OCI-LY3 (cell line): ENCODE measurements at regions not wholly inside any gene's neighbourhood (a gene's known extent, or its start where the extent isn't known, plus 50 kb on each side); places are given as distances from the start of the nearest gene placed in this dataset.

Source experiments
- H2AFZ ChIP-seq: fragments of 200-600, 300-600 bp; shearing (Covaris generic); 2 replicates; pipeline ENCODE4 v1.6.0; 2014; ENCODE audit warnings: antibody characterized with exemption, low read depth, low read length
- H3K27ac ChIP-seq: fragments of 200-600, 300-600 bp; sonication (generic); 2 replicates; pipeline ENCODE4 v1.5.1; 2014; ENCODE audit warnings: mild to moderate bottlenecking, low read length, moderate library complexity, mixed read lengths
- H3K27me3 ChIP-seq: fragments of 200-600, 300-600 bp; sonication (generic); 2 replicates; pipeline ENCODE4 v1.6.1; 2014; ENCODE audit warnings: low read depth, low read length, mixed read lengths
- H3K36me3 ChIP-seq: fragments of 200-600, 300-600 bp; sonication (generic); replicated peaks from 2 replicates; pipeline ENCODE3; 2014; ENCODE audit warnings: low read depth, low read length, mixed read lengths
- H3K4me1 ChIP-seq: fragments of 300-600, 200-600 bp; sonication (generic); 2 replicates; pipeline ENCODE4 v1.6.1; 2014; ENCODE audit warnings: low read length, mixed read lengths
- H3K4me2 ChIP-seq: fragments of 200-600, 300-600 bp; sonication (generic); 2 replicates; pipeline ENCODE4 v1.6.1; 2014; ENCODE audit warnings: low read length, mixed read lengths
- H3K4me3 ChIP-seq: fragments of 300-600, 200-600 bp; sonication (generic); 2 replicates; pipeline ENCODE4 v1.5.1; 2014; ENCODE audit warnings: antibody characterized with exemption, mild to moderate bottlenecking, low read length, moderate library complexity
- H3K79me2 ChIP-seq: fragments of 300-600, 200-600 bp; shearing (Covaris generic); 2 replicates; pipeline ENCODE4 v1.6.1; 2014; ENCODE audit warnings: mild to moderate bottlenecking, low read length, mixed read lengths
- H3K9ac ChIP-seq: fragments of 300-600, 200-600 bp; shearing (Covaris generic); 2 replicates; pipeline ENCODE4 v1.6.0; 2014; ENCODE audit warnings: mild to moderate bottlenecking, low read length, moderate library complexity
- H3K9me3 ChIP-seq: fragments of 200-600, 300-600 bp; shearing (Covaris generic); 2 replicates; pipeline ENCODE4 v1.6.1; 2014; ENCODE audit warnings: low read length, mixed read lengths; ENCODE audit not compliant: insufficient read depth
- H4K20me1 ChIP-seq: fragments of 200-600, 300-600 bp; sonication (generic); 2 replicates; pipeline ENCODE4 v1.6.1; 2016; ENCODE audit warnings: low read length, mixed read lengths; ENCODE audit not compliant: insufficient read depth
- EZH2phosphoT487 ChIP-seq: fragments of 200-600 bp; shearing (Covaris generic); IDR thresholded peaks from 2 replicates; pipeline ENCODE4 v1.6.1; 2018; ENCODE audit warnings: antibody characterized with exemption, mixed run types, low read depth
- TF ChIP-seq, protein P1 (sequence below): fragments of 200-600, 300-600 bp; sonication (generic); IDR thresholded peaks from 2 replicates; pipeline ENCODE4 v1.5.1; 2014; ENCODE audit warnings: antibody characterized with exemption, low read length, low read depth

DNA sequence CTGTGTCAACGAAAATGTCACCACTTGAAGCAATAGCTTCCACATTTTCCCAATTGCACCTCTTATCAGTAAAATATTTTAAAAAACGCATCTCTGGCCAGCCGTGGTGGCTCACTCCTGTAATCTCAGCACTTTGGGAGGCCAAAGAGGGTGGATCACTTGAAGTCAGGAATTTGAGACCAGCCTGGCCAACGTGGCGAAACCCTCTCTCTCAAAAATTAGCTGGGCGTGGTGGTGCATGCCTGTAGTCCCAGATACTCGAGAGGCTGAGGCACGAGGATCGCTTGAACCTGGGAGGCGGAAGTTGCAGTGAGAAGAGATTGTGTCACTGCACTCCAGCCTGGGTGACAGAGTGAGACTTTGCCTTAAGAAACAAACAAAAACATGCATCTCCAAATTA, 210.1 kb upstream of the CHD1 start:
- Histone ChIP-seq H3K9ac (no peak overlapping the region), H3K27ac (no peak overlapping the region), H3K27me3 (no peaks in the 10 kb centered on the region), H3K4me3 (no peak overlapping the region), H3K36me3 (no peaks in the 10 kb centered on the region), H2AFZ (no peak overlapping the region), H3K4me2 (no peak overlapping the region), H3K9me3 (no peaks in the 10 kb centered on the region), H3K4me1 (no peaks in the 10 kb centered on the region), H4K20me1 (no peaks in the 10 kb centered on the region), H3K79me2 (no peaks in the 10 kb centered on the region)
- TF ChIP-seq, protein P1, sequence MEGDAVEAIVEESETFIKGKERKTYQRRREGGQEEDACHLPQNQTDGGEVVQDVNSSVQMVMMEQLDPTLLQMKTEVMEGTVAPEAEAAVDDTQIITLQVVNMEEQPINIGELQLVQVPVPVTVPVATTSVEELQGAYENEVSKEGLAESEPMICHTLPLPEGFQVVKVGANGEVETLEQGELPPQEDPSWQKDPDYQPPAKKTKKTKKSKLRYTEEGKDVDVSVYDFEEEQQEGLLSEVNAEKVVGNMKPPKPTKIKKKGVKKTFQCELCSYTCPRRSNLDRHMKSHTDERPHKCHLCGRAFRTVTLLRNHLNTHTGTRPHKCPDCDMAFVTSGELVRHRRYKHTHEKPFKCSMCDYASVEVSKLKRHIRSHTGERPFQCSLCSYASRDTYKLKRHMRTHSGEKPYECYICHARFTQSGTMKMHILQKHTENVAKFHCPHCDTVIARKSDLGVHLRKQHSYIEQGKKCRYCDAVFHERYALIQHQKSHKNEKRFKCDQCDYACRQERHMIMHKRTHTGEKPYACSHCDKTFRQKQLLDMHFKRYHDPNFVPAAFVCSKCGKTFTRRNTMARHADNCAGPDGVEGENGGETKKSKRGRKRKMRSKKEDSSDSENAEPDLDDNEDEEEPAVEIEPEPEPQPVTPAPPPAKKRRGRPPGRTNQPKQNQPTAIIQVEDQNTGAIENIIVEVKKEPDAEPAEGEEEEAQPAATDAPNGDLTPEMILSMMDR: no peak
- no peak for TF ChIP-seq EZH2phosphoT487

DNA sequence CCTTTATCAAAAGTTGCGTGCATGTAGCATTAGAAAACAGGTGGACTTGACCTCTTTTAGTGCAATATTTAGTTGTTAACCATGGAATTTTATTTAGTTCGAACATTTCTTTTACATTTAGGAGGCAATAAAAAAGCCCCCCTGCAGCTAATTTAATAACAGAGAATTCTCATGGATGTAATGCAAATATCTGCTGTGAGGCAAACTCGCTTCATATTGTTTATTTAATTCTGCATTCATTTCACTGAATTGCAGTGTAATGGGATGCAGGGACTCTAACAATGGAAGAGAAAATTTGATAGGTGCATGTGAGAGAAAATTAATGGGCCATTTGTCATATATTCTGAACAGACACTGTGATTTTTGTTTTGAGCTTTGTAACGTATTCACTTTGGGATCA, 205.1 kb upstream of the CHD1 start:
- Histone ChIP-seq H3K4me1 (peaks cover 12% of the 10 kb centered on the region), H3K27ac (no peak overlapping the region), H2AFZ (no peak overlapping the region), H3K79me2 (no peaks in the 10 kb centered on the region), H3K9me3 (no peaks in the 10 kb centered on the region), H3K9ac (no peak overlapping the region), H3K36me3 (no peaks in the 10 kb centered on the region), H3K27me3 (no peaks in the 10 kb centered on the region), H3K4me2 (no peak overlapping the region), H3K4me3 (no peak overlapping the region), H4K20me1 (no peaks in the 10 kb centered on the region)
- TF ChIP-seq, protein P1: no peak
- no peak for TF ChIP-seq EZH2phosphoT487

DNA sequence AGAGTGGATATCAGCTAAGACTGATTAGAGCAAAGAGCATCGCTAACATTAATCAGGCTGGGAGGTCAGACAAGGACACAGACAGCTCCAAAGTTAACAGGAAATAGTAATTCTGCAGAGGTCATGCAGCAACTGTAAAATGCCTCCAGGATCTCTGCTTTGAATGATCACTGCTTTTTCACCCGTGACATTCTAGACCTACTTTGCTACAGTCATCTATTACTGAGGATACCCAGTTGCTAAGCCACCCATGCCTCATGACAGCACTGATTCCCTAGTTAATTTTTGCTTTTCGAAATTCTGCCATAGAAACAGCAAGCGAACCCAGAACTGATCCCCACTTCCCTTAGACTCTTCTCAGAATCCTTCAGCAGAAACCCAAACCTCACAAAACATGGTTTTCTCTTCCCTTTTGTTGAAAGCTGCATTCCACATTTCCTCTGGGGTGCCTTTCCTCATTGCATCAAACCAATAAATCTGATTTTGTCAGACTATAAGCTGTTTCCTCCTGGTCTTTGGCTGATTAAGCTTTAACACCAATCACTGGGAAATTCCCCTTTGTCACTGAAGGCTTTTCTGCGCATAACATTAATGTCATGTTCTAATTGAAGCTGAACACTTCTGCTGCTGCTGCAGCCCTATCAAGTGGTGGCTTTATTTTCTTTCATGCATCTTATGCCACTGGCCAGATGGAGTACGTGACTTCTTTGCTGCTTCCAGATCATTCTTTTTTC, 201.1 kb upstream of the CHD1 start:
- peaks cover 12% of the 10 kb centered on the region for H3K4me1 ChIP-seq
- TF ChIP-seq EZH2phosphoT487: no peak
- TF ChIP-seq, protein P1: no peak
- H4K20me1 ChIP-seq: no peaks in the 10 kb centered on the region
- no peaks in the 10 kb centered on the region for H3K36me3 ChIP-seq
- no peaks in the 10 kb centered on the region for H3K79me2 ChIP-seq
- H2AFZ ChIP-seq: no peak overlapping the region
- H3K27ac ChIP-seq: no peak overlapping the region
- no peak overlapping the region for H3K9ac ChIP-seq
- H3K27me3 ChIP-seq: no peaks in the 10 kb centered on the region
- peak overlapping the region; percentile 58 for H3K4me2 ChIP-seq
- peak overlapping the region; percentile 46 for H3K4me3 ChIP-seq
- H3K9me3 ChIP-seq: no peaks in the 10 kb centered on the region

DNA sequence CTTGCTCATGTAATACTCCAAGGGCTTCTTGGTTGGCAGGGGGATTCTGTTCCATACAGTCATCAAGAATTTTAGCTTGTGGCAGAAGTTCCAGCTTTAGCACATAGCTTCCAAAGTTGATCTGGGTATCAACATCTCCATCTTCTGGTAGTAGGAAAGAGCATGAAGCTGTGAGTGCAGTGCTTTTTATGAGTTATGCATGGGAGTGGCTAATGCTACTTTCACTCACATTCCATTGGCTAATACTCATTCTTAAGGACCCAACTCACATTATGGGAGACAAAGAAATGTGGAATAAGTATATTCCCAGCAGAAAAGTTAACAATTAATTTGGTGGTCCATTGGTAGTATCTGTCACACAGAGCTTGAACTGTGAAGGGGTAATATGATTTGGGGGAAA, 194.2 kb upstream of the CHD1 start:
- no peak overlapping the region for H3K27ac ChIP-seq
- TF ChIP-seq, protein P1: no peak
- TF ChIP-seq EZH2phosphoT487: no peak

More for the DNA sequence above, 194.2 kb upstream of the CHD1 start:
- Histone ChIP-seq H3K4me2 (no peak overlapping the region), H3K36me3 (no peaks in the 10 kb centered on the region), H3K9ac (no peak overlapping the region), H3K79me2 (no peaks in the 10 kb centered on the region), H4K20me1 (no peaks in the 10 kb centered on the region), H3K4me3 (no peak overlapping the region), H3K4me1 (no peaks in the 10 kb centered on the region), H3K27me3 (no peaks in the 10 kb centered on the region), H3K9me3 (no peaks in the 10 kb centered on the region), H2AFZ (no peak overlapping the region)
